HL-60/S4 treated with phorbol 12-myristate 13-acetate at 8.2 ng/mL for 4 days and 3 days (cell line): ENCODE measurements at regions not wholly inside any gene's neighbourhood (a gene's known extent, or its start where the extent isn't known, plus 50 kb on each side); places are given as distances from the start of the nearest gene placed in this dataset.

Experiments
- in situ Hi-C: fragments of 300-500 bp; cut with MboI; formaldehyde crosslinking; loops from 2 replicates; pipeline ENCODE4 v1.15.0; 2022; ENCODE audit warnings: low sequenced_read_pairs

GRCh38 chr13:84686458-84686857 lies 804.2 kb upstream of the SLITRK1 start:
- in situ Hi-C loops, result no loop called here

- in situ Hi-C loops, result no loop called here
These were observed 802.5 kb upstream of the SLITRK1 start for GRCh38 chr13:84684804-84685203.

GRCh38 chr13:84684048-84684662 lies 801.9 kb upstream of the SLITRK1 start:
- in situ Hi-C loops, result no loop called here

GRCh38 chr13:84683448-84683847 lies 801.2 kb upstream of the SLITRK1 start:
- in situ Hi-C loops, result no loop called here

GRCh38 chr13:84677836-84678235 lies 795.6 kb upstream of the SLITRK1 start:
- in situ Hi-C loops, result no loop called here

GRCh38 chr13:84672616-84673015 lies 790.3 kb upstream of the SLITRK1 start:
- in situ Hi-C loops, result no loop called here

GRCh38 chr13:84670245-84670644 lies 788.0 kb upstream of the SLITRK1 start:
- in situ Hi-C loops, result no loop called here

GRCh38 chr13:84668637-84669036 lies 786.4 kb upstream of the SLITRK1 start:
- in situ Hi-C loops, result no loop called here

GRCh38 chr13:84662491-84662890 lies 780.2 kb upstream of the SLITRK1 start:
- in situ Hi-C loops, result no loop called here

- in situ Hi-C loops, result no loop called here
These were observed 779.4 kb upstream of the SLITRK1 start for GRCh38 chr13:84661718-84662117.

GRCh38 chr13:84659359-84659661 lies 777.0 kb upstream of the SLITRK1 start:
- in situ Hi-C loops, result no loop called here

GRCh38 chr13:84658491-84659358 lies 776.5 kb upstream of the SLITRK1 start:
- in situ Hi-C loops, result no loop called here

GRCh38 chr13:84655677-84656076 lies 773.4 kb upstream of the SLITRK1 start:
- in situ Hi-C loops, result no loop called here

- in situ Hi-C loops, result no loop called here
These were observed 772.5 kb upstream of the SLITRK1 start for GRCh38 chr13:84654654-84655275.

- in situ Hi-C loops, result no loop called here
These were observed 771.8 kb upstream of the SLITRK1 start for GRCh38 chr13:84653915-84654534.

GRCh38 chr13:84651705-84652104 lies 769.4 kb upstream of the SLITRK1 start:
- in situ Hi-C loops, result no loop called here

GRCh38 chr13:84651288-84651687 lies 769.0 kb upstream of the SLITRK1 start:
- in situ Hi-C loops, result no loop called here

- in situ Hi-C loops, result no loop called here
These were observed 767.6 kb upstream of the SLITRK1 start for GRCh38 chr13:84649853-84650252.

GRCh38 chr13:84648069-84648640 lies 765.9 kb upstream of the SLITRK1 start:
- in situ Hi-C loops, result no loop called here

- in situ Hi-C loops, result no loop called here
These were observed 764.7 kb upstream of the SLITRK1 start for GRCh38 chr13:84646957-84647356.
